ENCODE measurements at regions not wholly inside any gene's neighbourhood (a gene's known extent, or its start where the extent isn't known, plus 50 kb on each side); places are given as distances from the start of the nearest gene placed in this dataset.

GRCh38 chr14:85234156-85235025, 295.6 kb upstream of the FLRT2 start:
- no peak for DNase-seq

GRCh38 chr14:85235868-85236267, 294.1 kb upstream of the FLRT2 start:
- no peak for DNase-seq

GRCh38 chr14:85236296-85236695, 293.6 kb upstream of the FLRT2 start:
- no peak for DNase-seq

GRCh38 chr14:85239791-85240190, 290.2 kb upstream of the FLRT2 start:
- no peak for DNase-seq

- no peak for DNase-seq
Measured at GRCh38 chr14:85241022-85241855, 288.7 kb upstream of the FLRT2 start.

GRCh38 chr14:85242666-85243065, 287.3 kb upstream of the FLRT2 start:
- DNase-seq: no peak

GRCh38 chr14:85243321-85243720, 286.6 kb upstream of the FLRT2 start:
- no peak for DNase-seq

GRCh38 chr14:85247071-85247470, 282.9 kb upstream of the FLRT2 start:
- no peak for DNase-seq

GRCh38 chr14:85248881-85249635, 280.9 kb upstream of the FLRT2 start:
- DNase-seq: no peak

GRCh38 chr14:85250414-85251189, 279.3 kb upstream of the FLRT2 start:
- no peak for DNase-seq

GRCh38 chr14:85252011-85252410, 277.9 kb upstream of the FLRT2 start:
- DNase-seq: no peak

GRCh38 chr14:85254711-85255110, 275.2 kb upstream of the FLRT2 start:
- no peak for DNase-seq

GRCh38 chr14:85257287-85257686, 272.7 kb upstream of the FLRT2 start:
- DNase-seq: no peak

- no peak for DNase-seq
Measured at GRCh38 chr14:85263916-85264675, 265.8 kb upstream of the FLRT2 start.

- no peak for DNase-seq
Measured at GRCh38 chr14:85273099-85273677, 256.8 kb upstream of the FLRT2 start.

- no peak for DNase-seq
Measured at GRCh38 chr14:85273952-85274351, 256.0 kb upstream of the FLRT2 start.

GRCh38 chr14:85276161-85276978, 253.6 kb upstream of the FLRT2 start:
- no peak for DNase-seq

GRCh38 chr14:85276979-85277228, 253.0 kb upstream of the FLRT2 start:
- DNase-seq: no peak

GRCh38 chr14:85279407-85279806, 250.5 kb upstream of the FLRT2 start:
- DNase-seq: no peak

GRCh38 chr14:85280074-85280473, 249.9 kb upstream of the FLRT2 start:
- no peak for DNase-seq

GRCh38 chr14:85281921-85282320, 248.0 kb upstream of the FLRT2 start:
- DNase-seq: no peak

All from stimulated activated CD4-positive, alpha-beta T cell treated with anti-CD3 and anti-CD28 coated beads, Interleukin-4, amount 100 ng/mL, for 1 hour (primary cell).